Liver (tissue), 8 donors: ENCODE measurements at regions not wholly inside any gene's neighbourhood (a gene's known extent, or its start where the extent isn't known, plus 50 kb on each side); places are given as distances from the start of the nearest gene placed in this dataset.

ENCODE experiments used
- DNase-seq: peaks from one replicate; pipeline ENCODE4 v3.0.0-alpha.2; 2017; ENCODE audit warnings: low spot score
- H3K27ac ChIP-seq, 2 donors: one replicate each; pipeline ENCODE4 v1.7.0; 2013; ENCODE audit warnings: inconsistent platforms in 2 of 2, low read length in 2 of 2, control low read depth in 1 of 2, low read depth in 1 of 2, mild to moderate bottlenecking in 1 of 2
- H3K27me3 ChIP-seq, 4 donors: one replicate each; pipeline versions ENCODE4 v1.6.1 to v1.7.0; 2013; ENCODE audit warnings: low read length in 3 of 4, inconsistent platforms in 1 of 4, mild to moderate bottlenecking in 1 of 4, moderate library complexity in 1 of 4; ENCODE audit not compliant: control insufficient read depth in 4 of 4, insufficient read depth in 4 of 4
- H3K36me3 ChIP-seq, 4 donors: one replicate each; pipeline versions ENCODE4 v1.6.1 to v1.7.0; 2013; ENCODE audit warnings: low read length in 3 of 4, mild to moderate bottlenecking in 3 of 4, low read depth in 1 of 4, moderate library complexity in 1 of 4; ENCODE audit not compliant: control insufficient read depth in 4 of 4, insufficient read depth in 3 of 4
- H3K4me1 ChIP-seq, 4 donors: one replicate each; pipeline versions ENCODE4 v1.6.1 to v1.7.0; 2013; ENCODE audit warnings: low read length in 3 of 4, mild to moderate bottlenecking in 3 of 4, moderate library complexity in 1 of 4; ENCODE audit not compliant: control insufficient read depth in 4 of 4, insufficient read depth in 4 of 4
- H3K4me3 ChIP-seq, 3 donors: one replicate each; pipeline versions ENCODE4 v1.6.1 to v1.7.0; 2013; ENCODE audit warnings: low read length in 3 of 3, control low read depth in 1 of 3, low read depth in 1 of 3, mild to moderate bottlenecking in 1 of 3
- H3K9ac ChIP-seq, 2 donors: one replicate each; pipeline ENCODE4 v1.7.0; 2013; ENCODE audit warnings: low read length in 2 of 2, mild to moderate bottlenecking in 2 of 2, moderate library complexity in 2 of 2, control low read depth in 1 of 2, low read depth in 1 of 2
- H3K9me3 ChIP-seq, 4 donors: one replicate each; pipeline versions ENCODE4 v1.6.1 to v1.7.0; 2013; ENCODE audit warnings: low read length in 3 of 4; ENCODE audit not compliant: control insufficient read depth in 4 of 4
- ATF3 ChIP-seq: IDR thresholded peaks from 2 replicates; pipeline ENCODE4 v1.6.1; 2016; ENCODE audit warnings: antibody characterized with exemption
- CTCF ChIP-seq: fragments of 150-350 bp; IDR thresholded peaks from 2 replicates; pipeline ENCODE4 v1.5.1; 2017; ENCODE audit warnings: improper control_type of control experiment, low read depth, low read length; ENCODE audit not compliant: missing input control
- EGR1 ChIP-seq, 2 donors: IDR thresholded peaks; 2 replicates each; pipeline ENCODE4 v1.6.1; 2016 to 2018; ENCODE audit warnings: antibody characterized with exemption in 2 of 2, low read depth in 2 of 2
- FOXA1 ChIP-seq: IDR thresholded peaks from 2 replicates; pipeline ENCODE4 v1.6.1; 2016; ENCODE audit warnings: antibody characterized with exemption
- FOXA2 ChIP-seq: IDR thresholded peaks from 2 replicates; pipeline ENCODE4 v1.6.1; 2016; ENCODE audit warnings: antibody characterized with exemption
- GABPA ChIP-seq, 2 donors: IDR thresholded peaks in 1 of 2; conservative IDR thresholded peaks in 1 of 2; 2 replicates each; pipeline ENCODE4 v1.6.1; 2016; ENCODE audit warnings: antibody characterized with exemption in 2 of 2, mild to moderate bottlenecking in 1 of 2, moderate library complexity in 1 of 2
- HNF4A ChIP-seq, 2 donors: conservative IDR thresholded peaks; 2 replicates each; pipeline ENCODE4 v1.6.1; 2016; ENCODE audit warnings: antibody characterized with exemption in 2 of 2, mild to moderate bottlenecking in 2 of 2
- HNF4G ChIP-seq: IDR thresholded peaks from 2 replicates; pipeline ENCODE4 v1.6.1; 2016; ENCODE audit warnings: antibody characterized with exemption
- JUND ChIP-seq, 2 donors: IDR thresholded peaks; 2 replicates each; pipeline ENCODE4 v1.6.1; 2016; ENCODE audit warnings: antibody characterized with exemption in 2 of 2
- MAX ChIP-seq: IDR thresholded peaks from 2 replicates; pipeline ENCODE4 v1.6.1; 2016; ENCODE audit warnings: antibody characterized with exemption
- NR2F2 ChIP-seq: IDR thresholded peaks from 2 replicates; pipeline ENCODE4 v1.6.1; 2016; ENCODE audit warnings: antibody characterized with exemption
- RAD21 ChIP-seq, 2 donors: IDR thresholded peaks; 2 replicates each; pipeline ENCODE4 v1.6.1; 2016; ENCODE audit warnings: antibody characterized with exemption in 2 of 2, mild to moderate bottlenecking in 2 of 2
- REST ChIP-seq: IDR thresholded peaks from 2 replicates; pipeline ENCODE4 v1.6.1; 2016; ENCODE audit warnings: antibody characterized with exemption, mild to moderate bottlenecking
- RXRA ChIP-seq, 2 donors: IDR thresholded peaks; 2 replicates each; pipeline ENCODE4 v1.6.1; 2017 to 2018; ENCODE audit warnings: antibody characterized with exemption in 2 of 2, mild to moderate bottlenecking in 1 of 2
- SP1 ChIP-seq: IDR thresholded peaks from 2 replicates; pipeline ENCODE4 v1.6.1; 2018; ENCODE audit warnings: antibody characterized with exemption, mild to moderate bottlenecking
- TAF1 ChIP-seq: conservative IDR thresholded peaks from 2 replicates; pipeline ENCODE4 v1.6.1; 2016; ENCODE audit warnings: antibody characterized with exemption, mild to moderate bottlenecking
- YY1 ChIP-seq: IDR thresholded peaks from 2 replicates; pipeline ENCODE4 v1.6.1; 2016; ENCODE audit warnings: antibody characterized with exemption, mild to moderate bottlenecking
- ZBTB33 ChIP-seq: IDR thresholded peaks from 2 replicates; pipeline ENCODE4 v1.6.1; 2016; ENCODE audit warnings: antibody characterized with exemption
- WGBS: extraction: QIAGEN DNeasy Blood & Tissue Kit; methylation state at CpG from one replicate; pipeline ENCODE4 v1.1.7; 2013; 5-methylcytosine and 5-hydroxymethylcytosine counted together
- donor health status: healthy.
- donor health status: healthy.
- donor health status: healthy.
- donor health status: healthy.
- donor health status: healthy.

- no peak for TF ChIP-seq REST
Observed at GRCh38 chr2:49755777-49756176, 601.5 kb upstream of the FSHR start (continued).

GRCh38 chr2:49754381-49754780 is 600.1 kb upstream of the FSHR start:
- Histone ChIP-seq H3K9me3 (no peaks in the 10 kb centered on the region), H3K27me3 (peaks cover 0 to 3% (median 0%) of the 10 kb centered on the region in 4 donors), H3K36me3 (no peaks in the 10 kb centered on the region), H3K4me3 (no peak overlapping the region), H3K4me1 (no peaks in the 10 kb centered on the region), H3K27ac (no peak overlapping the region), H3K9ac (no peak overlapping the region)
- WGBS = 82% methylated on average over 3 of the region's 3 CpGs
- no peak for TF ChIP-seq EGR1 (IDR thresholded peaks at IDR 0.05; ENCODE audit: low read depth in 2 of 2)
- TF ChIP-seq JUND (IDR thresholded peaks at IDR 0.05) = no peak
- no peak for TF ChIP-seq NR2F2
- no peak for TF ChIP-seq YY1
- no peak for TF ChIP-seq HNF4G
- no peak for TF ChIP-seq FOXA1
- TF ChIP-seq ZBTB33 = no peak
- TF ChIP-seq CTCF = no peak
- TF ChIP-seq ATF3 = no peak
- no peak for TF ChIP-seq MAX
- no peak for TF ChIP-seq GABPA (IDR thresholded peaks at IDR 0.05 in 1 of 2, conservative IDR thresholded peaks at IDR 0.05 in 1 of 2)
- no peak for TF ChIP-seq SP1
- no peak for TF ChIP-seq HNF4A (conservative IDR thresholded peaks at IDR 0.05)
- no peak for TF ChIP-seq TAF1
- TF ChIP-seq RXRA (IDR thresholded peaks at IDR 0.05) = no peak
- no peak for TF ChIP-seq REST
- no peak for TF ChIP-seq RAD21 (IDR thresholded peaks at IDR 0.05)
- TF ChIP-seq FOXA2 = no peak
- DNase-seq = no peak
